GM11168 (cell line): ENCODE measurements at regions not wholly inside any gene's neighbourhood (a gene's known extent, or its start where the extent isn't known, plus 50 kb on each side); places are given as distances from the start of the nearest gene placed in this dataset.

Experiments
- in situ Hi-C: fragments of 300-500 bp; cut with MboI; formaldehyde crosslinking; loops from one replicate; pipeline ENCODE4 v1.12.0; 2022; ENCODE audit warnings: low sequenced_read_pairs; ENCODE audit not compliant: unreplicated experiment

DNA sequence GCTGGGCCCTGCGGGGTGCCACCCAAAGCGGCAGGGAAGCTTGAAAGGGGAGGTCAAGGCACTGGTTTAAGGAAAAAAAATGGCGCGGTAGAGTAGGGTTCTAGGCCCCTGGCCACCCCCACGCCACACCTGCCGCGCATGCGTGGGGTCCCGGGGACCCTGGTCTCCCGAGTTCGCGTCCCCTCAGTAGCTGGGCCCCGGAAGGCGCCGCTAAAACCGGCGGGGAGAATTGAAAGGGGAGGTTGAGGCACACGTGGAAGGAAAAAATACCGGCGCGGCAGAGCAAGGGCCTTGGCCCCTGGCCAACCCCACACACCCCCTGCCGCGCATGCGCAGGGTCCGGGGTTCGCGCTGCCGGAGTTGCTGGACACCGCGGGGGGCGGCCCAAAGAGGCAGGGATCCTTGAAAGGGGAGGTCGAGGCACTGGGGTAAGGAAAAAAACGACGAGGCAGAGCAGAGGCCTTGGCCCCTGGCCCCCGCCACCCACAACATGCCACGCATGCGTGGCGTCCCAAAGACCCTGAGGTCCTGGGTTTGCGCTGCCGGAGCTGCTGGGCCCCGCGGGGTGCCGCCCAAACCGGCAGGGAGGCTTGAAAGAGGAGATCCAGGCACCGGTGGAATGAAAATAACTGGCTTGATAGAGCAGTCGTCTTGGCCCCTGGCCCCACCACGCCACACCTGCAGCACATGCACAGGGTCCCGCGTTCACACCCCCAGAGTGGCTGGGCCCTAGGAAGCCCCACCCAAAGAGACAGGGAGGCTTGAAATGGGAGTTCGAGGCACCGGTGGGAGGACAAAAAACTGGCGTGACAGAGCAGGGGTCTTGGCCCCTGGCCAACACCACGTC lies 314.5 kb downstream of the ALG10 start:
- in situ Hi-C loops = no loop called here

- in situ Hi-C loops = no loop called here
Measured at GRCh38 chr12:34338751-34339150, 316.5 kb downstream of the ALG10 start.

GRCh38 chr12:34339922-34340321 lies 317.6 kb downstream of the ALG10 start:
- in situ Hi-C loops = no loop called here

DNA sequence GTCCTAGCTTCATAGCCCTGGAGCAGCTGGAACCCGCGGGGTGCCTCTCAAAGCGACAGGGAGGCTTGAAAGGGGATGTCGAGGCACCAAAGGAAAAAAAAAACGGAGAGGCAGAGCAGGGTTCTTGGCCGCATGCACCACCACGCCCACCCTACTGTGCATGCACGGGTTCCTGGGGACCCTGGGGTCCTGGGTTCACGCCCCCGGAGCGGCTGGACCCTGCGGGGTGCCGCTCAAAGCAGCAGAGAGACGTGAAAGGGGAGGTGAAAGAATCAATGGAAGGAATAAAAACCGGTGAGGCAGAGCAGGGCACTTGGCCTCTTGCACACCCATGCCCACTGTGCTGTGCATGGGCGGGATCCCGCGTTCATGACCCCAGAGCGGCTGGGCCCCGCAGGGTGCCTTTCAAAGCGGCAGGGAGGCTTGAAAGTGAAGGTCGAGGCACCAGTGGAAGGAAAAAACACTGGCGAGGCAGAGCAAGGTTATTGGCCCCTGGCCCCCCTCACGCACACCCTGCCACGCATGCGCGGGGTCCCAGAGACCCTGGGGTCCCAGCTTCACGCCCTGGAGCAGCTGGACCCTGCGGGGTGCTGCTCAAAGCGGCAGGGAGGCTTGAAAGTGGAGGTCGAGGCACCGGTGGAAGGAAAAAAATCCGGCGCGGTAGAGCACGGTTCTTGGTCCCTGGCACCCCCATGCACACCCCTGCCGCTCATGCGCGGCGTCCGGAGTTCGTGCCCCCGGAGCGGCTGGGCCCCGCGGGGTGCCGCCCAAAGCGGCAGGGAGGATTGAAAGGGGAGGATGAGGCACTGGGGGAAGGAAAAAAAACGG lies 318.5 kb downstream of the ALG10 start:
- in situ Hi-C loops = no loop called here

- in situ Hi-C loops = no loop called here
Measured at GRCh38 chr12:34341362-34341733, 319.1 kb downstream of the ALG10 start.

- in situ Hi-C loops = no loop called here
Measured at GRCh38 chr12:34342048-34342447, 319.8 kb downstream of the ALG10 start.

GRCh38 chr12:34343345-34343744 lies 321.0 kb downstream of the ALG10 start:
- in situ Hi-C loops = no loop called here

- in situ Hi-C loops = no loop called here
Measured at GRCh38 chr12:34343766-34344165, 321.5 kb downstream of the ALG10 start.

DNA sequence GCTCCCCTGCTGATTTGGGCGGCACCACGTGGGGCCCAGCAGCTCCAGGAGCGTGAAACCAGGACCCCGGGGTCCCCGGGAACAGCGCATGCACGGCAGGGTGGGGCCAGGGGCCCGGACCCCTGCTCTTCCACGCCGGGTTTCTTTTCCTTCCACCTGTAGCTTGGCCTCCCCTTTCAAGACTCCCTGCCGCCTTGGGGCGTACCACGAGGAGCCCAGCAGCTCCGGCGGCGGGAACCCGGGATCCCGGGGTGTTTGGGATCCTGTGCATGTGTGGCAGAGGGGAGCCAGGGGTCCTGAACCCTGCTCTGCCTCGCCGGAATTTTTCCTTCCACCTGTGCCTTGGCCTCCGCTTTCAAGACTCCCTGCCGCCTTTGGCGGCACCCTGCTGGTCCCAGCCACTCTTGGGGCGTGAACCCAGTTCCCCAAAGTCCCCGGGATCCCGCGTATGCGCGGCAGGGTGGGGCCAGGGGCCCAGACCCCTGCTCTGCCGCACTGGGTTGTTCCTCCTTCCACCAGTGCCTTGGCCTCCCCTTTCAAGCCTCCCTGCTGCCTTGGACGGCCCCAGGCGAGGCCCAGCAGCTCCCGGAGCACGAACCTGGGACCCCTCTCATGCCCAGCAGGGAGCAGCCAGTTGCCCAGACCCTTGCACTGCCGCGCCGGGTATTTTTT lies 322.7 kb downstream of the ALG10 start:
- in situ Hi-C loops = no loop called here

DNA sequence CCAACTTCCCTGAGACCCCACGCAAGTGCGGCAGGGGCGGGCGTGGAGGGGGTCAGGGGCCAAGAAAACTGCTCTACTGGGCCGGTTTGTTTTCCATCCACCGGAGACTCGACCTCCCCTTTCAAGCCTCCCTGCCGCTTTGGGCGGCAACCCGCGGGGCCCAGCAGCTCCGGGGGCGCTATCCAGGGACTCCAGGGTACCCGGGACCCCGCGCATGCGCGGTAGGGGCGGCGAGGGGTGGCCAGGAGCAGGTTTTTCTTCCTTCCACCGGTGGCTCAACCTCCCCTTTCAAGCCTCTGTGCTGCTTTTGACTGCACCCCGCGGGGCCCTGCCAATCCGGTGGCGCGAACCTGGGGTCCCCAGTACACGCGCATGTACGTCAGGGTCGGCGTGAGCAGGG lies 323.5 kb downstream of the ALG10 start:
- in situ Hi-C loops = no loop called here

DNA sequence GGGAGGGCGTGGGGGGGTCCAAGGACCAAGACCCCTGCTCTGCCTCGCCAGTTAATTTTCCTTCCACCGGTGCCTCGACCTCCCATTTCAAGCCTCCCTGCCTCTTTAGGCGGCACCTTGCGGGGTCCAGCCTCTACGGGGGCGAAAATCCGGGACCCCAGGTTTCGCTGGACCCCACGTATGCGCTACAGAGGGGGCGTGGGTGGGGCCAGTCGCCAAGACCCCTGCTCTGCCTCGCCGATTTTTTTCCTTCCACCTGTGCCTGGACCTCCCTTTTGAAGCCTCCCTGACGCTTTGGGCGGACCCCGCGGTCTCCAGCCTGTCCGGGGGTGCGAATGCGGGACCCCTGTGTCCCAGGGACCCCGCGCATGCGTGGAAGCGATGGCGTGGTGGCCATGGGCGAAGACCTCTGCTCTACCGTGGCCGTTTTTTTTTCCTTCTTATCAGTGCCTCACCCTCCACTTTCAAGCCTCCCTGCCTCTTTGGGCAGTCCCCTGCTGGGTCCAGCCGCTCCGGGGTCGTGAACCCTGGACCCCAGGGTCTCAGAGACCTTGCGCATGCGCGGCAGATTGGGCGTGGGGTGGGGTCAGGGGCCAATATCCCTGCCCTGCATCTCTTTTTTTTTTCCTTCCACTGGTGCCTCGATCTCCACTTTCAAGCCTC lies 324.2 kb downstream of the ALG10 start:
- in situ Hi-C loops = no loop called here

DNA sequence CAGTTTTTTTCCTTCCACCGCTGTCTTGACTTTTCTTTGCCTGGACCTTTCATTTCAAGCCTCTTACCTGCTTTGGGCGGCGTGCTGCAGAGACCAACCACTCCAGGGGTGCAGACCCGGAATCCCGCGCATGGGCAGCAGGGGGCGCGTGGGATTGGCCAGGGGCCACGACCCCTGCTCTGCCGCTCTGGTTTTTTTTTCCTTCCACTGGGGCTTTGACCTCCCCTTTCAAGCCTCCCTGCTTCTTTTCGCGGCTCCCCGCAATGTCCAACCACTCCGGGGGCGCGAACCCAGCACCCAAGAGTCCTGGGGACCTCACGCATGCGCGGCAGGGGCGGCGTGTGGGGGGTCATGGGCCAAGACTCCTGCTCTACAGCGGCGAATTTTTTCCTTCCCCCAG lies 325.1 kb downstream of the ALG10 start:
- in situ Hi-C loops = no loop called here

DNA sequence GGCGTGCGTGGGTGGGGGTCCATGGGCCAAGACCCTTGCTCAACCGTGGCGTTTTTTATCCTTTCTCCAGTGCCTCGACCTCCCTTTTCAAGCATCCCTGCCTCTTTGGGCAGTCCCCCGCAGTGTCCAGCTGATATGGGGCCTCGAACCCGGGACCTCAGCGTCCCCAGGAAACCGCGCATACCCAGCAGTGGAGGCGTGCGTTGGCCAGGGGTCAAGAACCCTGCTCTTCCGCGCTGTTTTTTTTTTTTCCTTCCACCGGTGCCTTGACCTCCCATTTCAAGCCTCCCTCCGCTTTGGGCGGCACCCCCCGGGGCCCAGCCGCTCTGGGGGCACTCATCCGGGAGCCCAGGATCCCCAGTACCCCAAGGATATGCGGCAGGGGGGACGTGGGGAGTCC lies 325.8 kb downstream of the ALG10 start:
- in situ Hi-C loops = no loop called here

DNA sequence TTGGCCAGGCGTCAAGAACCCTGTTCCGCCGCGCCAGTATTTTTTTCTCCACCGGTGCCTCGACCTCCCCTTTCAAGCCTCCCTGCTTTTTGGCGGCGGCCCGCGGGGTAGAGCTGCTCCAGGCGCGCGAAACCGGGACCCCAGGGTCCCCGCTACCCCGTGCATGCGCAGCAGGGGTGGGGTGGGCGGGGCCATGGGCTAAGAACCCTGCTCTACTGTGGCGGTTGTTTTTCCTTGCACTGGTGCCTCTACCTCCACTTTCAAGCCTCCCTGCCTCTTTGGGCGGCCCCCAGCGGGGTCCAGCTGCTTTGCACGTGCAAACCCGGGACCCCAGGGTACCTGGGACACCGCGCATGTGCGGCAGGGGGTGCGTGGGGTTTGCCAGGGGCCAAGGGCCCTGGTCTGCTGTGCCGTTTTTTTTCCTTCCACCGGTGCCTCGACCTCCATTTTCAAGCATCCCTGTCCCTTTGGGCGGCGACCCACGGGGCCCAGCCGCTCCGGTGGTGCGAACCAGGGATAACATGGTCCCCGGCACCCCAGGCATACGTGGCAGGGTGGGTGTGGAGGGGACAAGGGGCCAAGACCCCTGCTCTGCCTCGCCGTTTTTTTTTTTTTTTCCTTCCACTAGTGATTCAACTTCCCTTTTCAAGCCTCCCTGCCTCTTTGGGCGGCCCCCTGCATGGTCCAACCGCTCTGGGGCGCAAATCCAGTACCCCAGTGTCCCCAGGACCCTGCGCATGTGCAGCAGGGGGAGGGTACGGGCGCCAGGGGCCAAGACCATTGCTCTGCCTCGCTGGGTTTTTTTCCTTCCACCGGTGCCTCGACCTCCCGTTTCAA lies 326.8 kb downstream of the ALG10 start:
- in situ Hi-C loops = no loop called here

DNA sequence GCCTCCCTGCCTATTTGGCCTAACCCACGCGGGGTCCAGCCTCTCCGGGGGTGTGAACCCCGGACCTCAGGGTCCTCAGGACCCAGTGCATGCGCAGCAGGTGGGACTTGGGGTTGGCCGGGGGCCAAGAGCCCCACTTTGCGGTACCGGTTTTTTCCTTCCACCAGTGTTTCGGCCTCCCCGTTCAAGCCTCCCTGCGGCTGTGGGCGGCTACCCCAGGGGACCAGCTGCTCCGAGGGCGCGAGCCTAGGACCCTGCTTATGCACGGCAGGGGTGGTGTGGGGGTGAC lies 327.3 kb downstream of the ALG10 start:
- in situ Hi-C loops = no loop called here

- in situ Hi-C loops = no loop called here
Measured at GRCh38 chr12:34350092-34351041, 328.1 kb downstream of the ALG10 start.

DNA sequence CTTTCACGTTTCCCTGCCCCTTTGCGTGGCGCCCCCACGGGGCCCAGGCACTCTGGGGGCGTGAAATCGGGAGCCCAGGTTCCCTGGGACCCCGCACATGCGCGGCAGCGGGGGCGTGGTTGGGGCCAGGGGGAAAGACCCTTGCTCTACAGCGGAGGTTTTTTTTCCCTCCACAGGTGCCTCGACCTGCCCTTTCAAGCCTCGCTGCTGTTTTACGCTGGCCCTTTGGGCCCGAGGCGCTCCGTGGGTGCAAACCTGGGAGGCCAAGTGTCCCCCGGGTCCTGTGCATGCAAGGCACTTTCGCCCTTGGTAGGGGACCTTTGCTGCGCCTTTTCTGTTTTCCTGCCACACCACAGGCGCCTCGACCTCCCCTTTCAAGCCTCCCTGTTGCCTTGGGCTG lies 329.8 kb downstream of the ALG10 start:
- in situ Hi-C loops = no loop called here

- in situ Hi-C loops = no loop called here
Measured at GRCh38 chr12:34354239-34355200, 332.2 kb downstream of the ALG10 start.
